GM18873 (cell line): ENCODE measurements at regions not wholly inside any gene's neighbourhood (a gene's known extent, or its start where the extent isn't known, plus 50 kb on each side); places are given as distances from the start of the nearest gene placed in this dataset.
A peak's percentile ranks its signal among the peaks of the same experiment; 100 is the strongest.

Source experiments
- ATAC-seq: cut with Tn5 transposase; IDR thresholded peaks from one replicate; pipeline ENCODE4 v1.9.1; 2021; ENCODE audit warnings: mild to moderate bottlenecking, moderate library complexity, moderate number of reproducible peaks; ENCODE audit not compliant: unreplicated experiment, low FRiP score

- no peak for ATAC-seq
Measured at GRCh38 chr3:459311-459670, 262.7 kb downstream of the CHL1 start.

DNA sequence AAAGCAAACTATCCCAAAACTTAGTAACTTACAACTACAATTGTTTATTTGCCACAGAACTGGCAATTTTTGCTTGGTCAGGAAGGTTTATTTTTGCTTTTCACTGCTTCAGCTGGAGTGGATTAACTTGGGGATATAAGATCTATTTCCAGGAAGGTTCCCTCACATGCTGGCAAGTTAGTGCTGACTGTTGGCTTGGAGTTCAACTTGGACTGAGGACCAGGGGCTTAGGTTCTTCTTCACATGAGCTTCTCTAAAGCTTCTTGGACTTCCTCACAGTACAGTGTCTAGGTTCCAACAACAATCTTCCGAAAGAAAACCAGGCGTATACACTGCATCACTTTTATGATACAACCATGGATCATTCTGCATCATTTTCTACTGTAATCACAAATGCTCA is 264.4 kb downstream of the CHL1 start:
- no peak for ATAC-seq

GRCh38 chr3:462851-463250 is 266.3 kb downstream of the CHL1 start:
- no peak for ATAC-seq

GRCh38 chr3:463252-464192 is 267.0 kb downstream of the CHL1 start:
- ATAC-seq, result peak; percentile 97

- ATAC-seq, result peak; percentile 24
Measured at GRCh38 chr3:464255-464654, 267.7 kb downstream of the CHL1 start.

- ATAC-seq, result no peak
Measured at GRCh38 chr3:468172-468571, 271.6 kb downstream of the CHL1 start.

DNA sequence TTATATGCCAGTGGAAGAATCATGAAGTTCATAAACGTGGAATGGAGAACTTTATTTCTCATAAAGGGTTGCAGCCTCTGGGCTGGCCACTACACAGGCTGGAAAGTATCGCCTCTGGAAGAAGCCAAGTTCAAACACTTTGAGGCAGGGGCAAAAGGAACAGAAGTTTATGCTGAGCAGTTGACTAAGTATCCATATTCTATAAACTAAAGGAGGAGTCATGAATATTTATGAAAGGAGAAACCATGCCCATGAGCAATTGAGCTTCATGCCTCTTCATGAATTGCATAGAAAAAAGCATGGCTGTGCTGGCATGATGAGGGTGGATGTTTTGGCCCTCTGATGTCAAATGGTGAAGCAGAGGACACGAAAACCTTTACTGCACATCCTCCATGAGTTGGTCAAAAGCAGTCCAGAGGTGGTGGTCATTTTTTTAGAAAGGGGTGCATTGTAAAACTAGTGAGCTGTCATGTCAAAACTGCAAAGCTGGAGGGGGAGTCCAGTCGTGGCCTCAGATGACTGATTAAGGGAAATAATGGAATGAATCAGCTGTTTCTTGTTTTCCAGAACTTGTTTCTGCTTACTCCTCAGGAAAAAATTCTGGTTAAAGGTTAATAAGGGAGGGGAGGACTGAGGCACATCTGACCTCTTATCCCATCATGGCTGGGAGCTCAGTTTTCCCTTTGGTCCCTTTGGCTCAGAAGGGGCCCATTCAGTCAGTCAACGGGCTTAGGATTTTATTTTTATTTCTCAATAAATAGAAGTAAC is 276.7 kb downstream of the CHL1 start:
- no peak for ATAC-seq

DNA sequence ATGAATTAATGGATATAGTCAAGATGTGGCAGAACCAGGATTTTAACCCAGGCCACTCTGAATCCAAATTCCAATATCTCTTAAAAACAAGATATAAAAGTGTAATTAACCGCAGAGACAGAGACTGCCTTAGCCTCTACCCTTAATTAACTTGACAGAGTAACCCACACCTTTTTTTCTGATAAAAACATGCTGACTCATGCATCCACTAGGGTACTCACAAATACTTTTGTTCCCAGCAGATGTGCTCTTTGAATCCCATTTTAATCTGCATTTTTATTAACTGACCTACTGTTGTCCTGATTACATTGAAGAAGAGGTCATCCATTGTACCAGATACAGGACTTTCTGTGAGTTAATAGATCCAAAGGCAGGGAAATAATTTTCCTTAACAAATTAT is 278.3 kb downstream of the CHL1 start:
- no peak for ATAC-seq

DNA sequence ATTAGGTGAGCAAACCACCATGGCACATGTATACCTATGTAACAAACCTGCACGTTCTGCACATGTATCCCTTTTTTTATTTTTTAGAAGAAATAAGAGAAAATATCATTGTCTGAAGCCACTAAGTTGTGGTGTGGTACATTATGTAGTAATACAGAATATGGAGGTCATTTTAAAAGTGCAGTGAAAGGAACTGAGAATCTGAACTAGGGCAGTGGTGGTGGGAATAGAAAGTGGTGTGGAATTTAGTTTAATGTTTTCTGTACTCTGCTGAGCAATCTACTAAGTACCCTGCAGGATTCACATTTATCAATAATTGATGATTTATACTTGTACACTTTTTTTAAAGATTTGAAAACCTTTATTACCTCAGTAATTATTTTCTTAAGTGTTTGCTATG is 283.5 kb downstream of the CHL1 start:
- ATAC-seq, result peak; percentile 65

DNA sequence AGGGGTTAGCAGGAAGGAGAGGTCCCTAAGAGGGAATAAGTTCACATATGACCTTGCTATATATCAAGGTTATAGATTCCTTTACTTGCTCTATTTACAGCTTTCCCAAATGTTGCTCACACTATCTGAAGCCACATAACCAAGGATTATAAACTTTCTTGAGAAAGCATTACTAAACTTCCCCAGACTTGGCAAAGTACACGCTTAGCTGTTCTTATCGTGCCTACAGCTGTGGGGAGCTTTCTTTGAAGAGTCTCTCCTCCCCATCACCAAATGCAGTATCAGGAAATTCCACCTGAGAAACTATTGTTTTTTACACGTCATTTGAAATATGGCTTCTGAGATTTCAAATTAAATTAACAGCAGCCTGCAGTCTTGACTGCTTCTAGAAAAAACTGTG is 284.5 kb downstream of the CHL1 start:
- ATAC-seq, result no peak

DNA sequence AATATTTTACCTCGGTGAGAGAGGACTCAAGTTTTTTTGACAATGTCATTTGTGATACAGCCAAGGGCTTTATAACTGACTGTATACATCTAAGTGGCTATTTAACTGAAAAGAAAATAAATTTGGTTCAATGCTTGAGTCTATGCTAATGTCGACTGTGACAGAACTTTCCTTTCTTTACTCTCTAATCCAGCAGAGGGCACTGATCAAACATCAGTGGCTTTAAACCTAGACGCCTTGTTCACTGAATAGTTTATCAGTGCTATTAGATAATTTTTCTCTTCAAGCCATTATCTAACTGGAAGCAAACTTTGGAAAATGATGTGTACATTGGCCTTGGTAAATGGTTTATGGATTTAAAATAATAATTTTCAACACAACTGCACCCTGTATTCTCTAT is 285.1 kb downstream of the CHL1 start:
- no peak for ATAC-seq

DNA sequence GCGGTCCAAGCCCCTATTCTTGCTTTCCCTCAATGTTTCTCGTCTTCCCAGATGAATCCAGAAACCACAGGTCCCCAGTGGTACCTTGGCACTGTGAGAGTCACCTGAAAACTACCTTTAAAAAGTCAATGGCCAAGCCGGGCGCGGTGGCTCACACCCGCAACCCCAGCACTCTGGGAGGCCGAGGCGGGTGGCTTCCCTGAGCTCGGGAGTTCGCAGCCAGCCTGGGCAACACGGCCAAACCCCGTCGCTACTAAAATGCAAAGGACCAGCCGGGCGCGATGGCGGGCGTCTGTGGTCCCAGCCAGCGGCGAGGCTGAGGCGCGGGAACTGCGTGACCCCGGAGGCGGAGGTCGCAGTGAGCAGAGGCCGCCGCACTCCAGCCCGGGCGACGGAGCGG is 285.9 kb downstream of the CHL1 start:
- ATAC-seq, result no peak

DNA sequence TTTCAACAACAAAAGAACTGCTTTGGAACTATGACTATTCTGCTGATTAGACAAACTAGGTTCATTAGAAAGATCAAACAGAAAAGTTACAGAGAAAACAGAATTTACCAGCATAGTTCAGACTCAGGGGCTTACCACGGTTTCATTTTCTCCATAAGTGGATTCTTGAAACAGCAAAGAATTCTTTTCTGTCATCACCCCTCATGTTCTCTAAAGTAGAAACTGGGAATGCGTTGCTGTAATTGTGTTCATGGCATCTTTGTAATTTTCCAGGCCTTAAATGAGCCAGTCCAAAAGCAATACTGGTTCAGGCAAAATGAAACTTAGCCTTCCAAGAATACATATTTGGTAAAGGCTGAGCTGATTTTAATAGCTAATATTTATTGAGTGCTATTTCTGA is 287.8 kb downstream of the CHL1 start:
- ATAC-seq, result no peak

GRCh38 chr3:487614-488013 is 291.1 kb downstream of the CHL1 start:
- ATAC-seq, result no peak

DNA sequence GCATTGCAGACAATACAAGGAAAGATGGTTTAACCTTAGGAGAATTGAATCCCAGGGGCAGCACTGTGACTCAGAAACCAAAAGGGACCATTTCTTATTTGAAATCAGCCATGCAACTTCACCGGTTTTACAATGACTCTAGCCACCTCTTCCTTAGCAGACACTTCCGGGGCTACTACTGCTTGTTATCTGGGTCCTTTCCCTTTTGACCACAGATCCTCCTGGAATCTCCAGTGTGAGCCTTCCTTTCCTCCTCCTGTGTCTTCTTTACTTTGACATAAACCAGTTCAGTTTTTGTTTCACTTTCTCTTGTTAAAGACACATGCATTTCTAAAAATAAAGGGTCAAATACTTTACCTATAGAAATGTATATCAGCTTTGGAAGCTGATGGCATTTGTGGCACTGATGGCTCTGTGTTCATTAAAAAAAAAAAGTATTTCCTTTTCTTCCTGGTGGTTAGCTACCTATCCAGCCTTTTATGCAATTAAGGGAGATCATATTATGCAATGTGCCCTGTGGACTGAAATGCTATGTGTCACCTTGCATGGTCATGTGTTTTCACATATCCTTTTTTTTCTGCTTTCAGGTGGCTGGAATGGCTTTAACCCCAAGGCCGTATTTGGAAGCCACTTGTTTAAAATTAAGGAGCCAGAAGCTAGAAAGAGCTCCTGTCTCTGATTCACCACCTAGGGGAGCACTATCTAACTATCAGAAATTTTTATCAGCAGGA is 296.2 kb downstream of the CHL1 start:
- ATAC-seq, result no peak

GRCh38 chr3:494190-494589 is 297.6 kb downstream of the CHL1 start:
- ATAC-seq, result no peak

- no peak for ATAC-seq
Measured at GRCh38 chr3:498487-498886, 301.9 kb downstream of the CHL1 start.

- ATAC-seq, result no peak
Measured at GRCh38 chr3:499001-499761, 302.6 kb downstream of the CHL1 start.

DNA sequence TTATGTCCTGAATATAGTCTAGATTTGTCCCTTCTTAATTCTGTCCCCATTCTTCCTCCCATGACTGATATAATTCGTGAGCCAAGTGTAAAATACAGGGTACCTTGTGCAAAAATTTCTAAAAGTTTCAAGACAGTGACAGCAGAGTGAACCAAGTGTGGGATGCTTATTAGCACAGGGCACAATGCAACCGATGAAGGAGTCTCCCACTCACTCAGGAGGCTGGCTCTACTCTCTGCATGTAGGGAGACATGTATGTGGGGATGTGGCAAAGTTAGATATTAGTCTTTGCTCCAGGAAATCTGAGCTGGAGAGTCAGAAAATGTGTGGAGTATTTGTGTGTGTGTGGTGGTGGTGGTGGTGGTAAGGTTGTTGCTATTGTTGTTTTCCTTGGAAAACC is 305.9 kb downstream of the CHL1 start:
- no peak for ATAC-seq

GRCh38 chr3:513301-513700 is 316.7 kb downstream of the CHL1 start:
- no peak for ATAC-seq
